CD14-positive monocyte (primary cell): ENCODE measurements at regions not wholly inside any gene's neighbourhood (a gene's known extent, or its start where the extent isn't known, plus 50 kb on each side); places are given as distances from the start of the nearest gene placed in this dataset.

ENCODE experiments used
- DNase-seq, 3 donors: peaks; one replicate each; pipeline ENCODE4 v3.0.0-alpha.2; 2011 to 2022
- H2AFZ ChIP-seq: 2 replicates; pipeline ENCODE4 v1.6.0; 2012; ENCODE audit warnings: mild to moderate bottlenecking, low read depth, low read length, inconsistent platforms; ENCODE audit not compliant: insufficient read depth, poor library complexity, severe bottlenecking
- H3K27ac ChIP-seq, 2 donors: 1 replicate in 1 of 2; 2 replicates in 1 of 2; pipeline ENCODE4 v1.5.1; 2012 to 2013; ENCODE audit warnings: low read length in 2 of 2, control low read depth in 1 of 2, inconsistent platforms in 1 of 2, low read depth in 1 of 2, mild to moderate bottlenecking in 1 of 2
- H3K27me3 ChIP-seq, 2 donors: one replicate each; pipeline versions ENCODE4 v1.6.0 to v1.6.1; 2011 to 2013; ENCODE audit warnings: low read length in 2 of 2; ENCODE audit not compliant: control insufficient read depth in 2 of 2, insufficient read depth in 2 of 2
- H3K36me3 ChIP-seq, 2 donors: replicated peaks in 1 of 2; 1 replicate in 1 of 2; 2 replicates in 1 of 2; pipeline versions ENCODE4 v1.5.1 to v1.6.1; 2012 to 2013; ENCODE audit warnings: low read length in 2 of 2, control low read depth in 1 of 2, inconsistent platforms in 1 of 2, mild to moderate bottlenecking in 1 of 2; ENCODE audit not compliant: insufficient read depth in 2 of 2, control insufficient read depth in 1 of 2
- H3K4me1 ChIP-seq, 2 donors: 1 replicate in 1 of 2; 2 replicates in 1 of 2; pipeline versions ENCODE4 v1.5.1 to v1.6.1; 2012 to 2013; ENCODE audit warnings: low read length in 2 of 2, control low read depth in 1 of 2, inconsistent platforms in 1 of 2, mild to moderate bottlenecking in 1 of 2, moderate library complexity in 1 of 2; ENCODE audit not compliant: insufficient read depth in 2 of 2, control insufficient read depth in 1 of 2
- H3K4me2 ChIP-seq: replicated peaks from 2 replicates; pipeline ENCODE3; 2012; ENCODE audit warnings: low read length, moderate library complexity, mild to moderate bottlenecking; ENCODE audit not compliant: poor library complexity, severe bottlenecking; ENCODE audit errors: extremely low read depth
- H3K4me3 ChIP-seq, 3 experiments: fragments of 200-600 bp in 1 of 3; sonication (generic) in 1 of 3; replicated peaks in 1 of 3; 1 replicate in 2 of 3; 2 replicates in 1 of 3; pipeline ENCODE4 v1.5.1; 2011 to 2013; ENCODE audit warnings: low read length in 3 of 3, mild to moderate bottlenecking in 3 of 3, control low read depth in 2 of 3, low read depth in 2 of 3, inconsistent platforms in 1 of 3, moderate library complexity in 1 of 3
- H3K79me2 ChIP-seq: 2 replicates; pipeline ENCODE4 v1.6.0; 2012; ENCODE audit warnings: mild to moderate bottlenecking, control low read depth, inconsistent platforms, low read length, moderate library complexity; ENCODE audit not compliant: insufficient read depth
- H3K9ac ChIP-seq: 2 replicates; pipeline ENCODE4 v1.6.0; 2017; ENCODE audit warnings: low read length, mild to moderate bottlenecking; ENCODE audit not compliant: insufficient read depth, poor library complexity, severe bottlenecking
- H3K9me3 ChIP-seq, 2 donors: replicated peaks in 1 of 2; 1 replicate in 1 of 2; 2 replicates in 1 of 2; pipeline versions ENCODE4 v1.5.1 to v1.6.1; 2012 to 2013; ENCODE audit warnings: low read length in 2 of 2, control low read depth in 1 of 2; ENCODE audit not compliant: control insufficient read depth in 1 of 2, insufficient read depth in 1 of 2
- H4K20me1 ChIP-seq: 2 replicates; pipeline ENCODE4 v1.6.0; 2012; ENCODE audit warnings: mild to moderate bottlenecking, low read length, control low read depth, moderate library complexity; ENCODE audit not compliant: insufficient read depth
- H3K27ac Mint-ChIP-seq, 7 donors: one replicate each; pipeline ENCODE4 v1.8.0; 2020; ENCODE audit warnings: mild to moderate bottlenecking in 7 of 7, mixed read lengths in 7 of 7, moderate library complexity in 6 of 7, inconsistent platforms in 2 of 7
- H3K27me3 Mint-ChIP-seq, 3 donors: one replicate each; pipeline ENCODE4 v1.8.0; 2021 to 2022; ENCODE audit warnings: low read depth in 3 of 3, mild to moderate bottlenecking in 3 of 3, mixed read lengths in 3 of 3, moderate library complexity in 3 of 3, inconsistent platforms in 1 of 3
- H3K36me3 Mint-ChIP-seq, 2 donors: one replicate each; pipeline ENCODE4 v1.8.0; 2020; ENCODE audit warnings: mixed read lengths in 2 of 2, inconsistent platforms in 1 of 2, mild to moderate bottlenecking in 1 of 2
- H3K4me1 Mint-ChIP-seq: one replicate; pipeline ENCODE4 v1.8.0; 2020; ENCODE audit warnings: mild to moderate bottlenecking, mixed read lengths
- H3K4me3 Mint-ChIP-seq, 2 donors: one replicate each; pipeline ENCODE4 v1.8.0; 2020; ENCODE audit warnings: mild to moderate bottlenecking in 2 of 2, mixed read lengths in 2 of 2, moderate library complexity in 1 of 2
- H3K9me3 Mint-ChIP-seq, 7 donors: one replicate each; pipeline ENCODE4 v1.8.0; 2020 to 2022; ENCODE audit warnings: mixed read lengths in 7 of 7, mild to moderate bottlenecking in 6 of 7, moderate library complexity in 6 of 7, inconsistent platforms in 2 of 7
- WGBS: methylation state at CpG from one replicate; pipeline ENCODE4 v1.1.5; 2013; ENCODE audit warnings: missing lambda C conversion rate; ENCODE audit not compliant: insufficient coverage; 5-methylcytosine and 5-hydroxymethylcytosine counted together
- intact Hi-C, 2 donors: fragments of 100-400 bp; cut with micrococcal nuclease; formaldehyde crosslinking; loops; one replicate each; pipeline versions ENCODE4 v1.15.0 to v1.15.1; 2023
- TF ChIP-seq, protein P1 (sequence below): fragments of 200-600 bp; IDR thresholded peaks from one replicate; pipeline ENCODE4 v1.8.0; 2022; ENCODE audit warnings: antibody characterized with exemption, mild to moderate bottlenecking

- no peak overlapping the region for H3K4me2 ChIP-seq
- TF ChIP-seq, protein P1, sequence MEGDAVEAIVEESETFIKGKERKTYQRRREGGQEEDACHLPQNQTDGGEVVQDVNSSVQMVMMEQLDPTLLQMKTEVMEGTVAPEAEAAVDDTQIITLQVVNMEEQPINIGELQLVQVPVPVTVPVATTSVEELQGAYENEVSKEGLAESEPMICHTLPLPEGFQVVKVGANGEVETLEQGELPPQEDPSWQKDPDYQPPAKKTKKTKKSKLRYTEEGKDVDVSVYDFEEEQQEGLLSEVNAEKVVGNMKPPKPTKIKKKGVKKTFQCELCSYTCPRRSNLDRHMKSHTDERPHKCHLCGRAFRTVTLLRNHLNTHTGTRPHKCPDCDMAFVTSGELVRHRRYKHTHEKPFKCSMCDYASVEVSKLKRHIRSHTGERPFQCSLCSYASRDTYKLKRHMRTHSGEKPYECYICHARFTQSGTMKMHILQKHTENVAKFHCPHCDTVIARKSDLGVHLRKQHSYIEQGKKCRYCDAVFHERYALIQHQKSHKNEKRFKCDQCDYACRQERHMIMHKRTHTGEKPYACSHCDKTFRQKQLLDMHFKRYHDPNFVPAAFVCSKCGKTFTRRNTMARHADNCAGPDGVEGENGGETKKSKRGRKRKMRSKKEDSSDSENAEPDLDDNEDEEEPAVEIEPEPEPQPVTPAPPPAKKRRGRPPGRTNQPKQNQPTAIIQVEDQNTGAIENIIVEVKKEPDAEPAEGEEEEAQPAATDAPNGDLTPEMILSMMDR: no peak
- no peak overlapping the region for H2AFZ ChIP-seq
- no peaks in the 10 kb centered on the region for H4K20me1 ChIP-seq
- Mint-ChIP-seq H3K4me3 (no peak overlapping the region), H3K36me3 (no peaks in the 10 kb centered on the region), H3K27ac (no peak overlapping the region), H3K27me3 (no peaks in the 10 kb centered on the region), H3K9me3 (peaks cover 0 to 6% (median 0%) of the 10 kb centered on the region in 7 donors), H3K4me1 (no peaks in the 10 kb centered on the region)
- H3K79me2 ChIP-seq: no peaks in the 10 kb centered on the region
- H3K4me1 ChIP-seq: no peaks in the 10 kb centered on the region
- no peaks in the 10 kb centered on the region for H3K36me3 ChIP-seq
- no peaks in the 10 kb centered on the region for H3K27me3 ChIP-seq
- DNase-seq: no peak
- intact Hi-C loops: no loop called here
- no peak overlapping the region for H3K4me3 ChIP-seq
- no peak overlapping the region for H3K9ac ChIP-seq
- no peak overlapping the region for H3K27ac ChIP-seq
- no peaks in the 10 kb centered on the region for H3K9me3 ChIP-seq
- no CpG with 5 or more reads among the region's 3 CpGs for WGBS
Observed at GRCh38 chr2:39933196-39933595, 154.1 kb upstream of the THUMPD2 start.

DNA sequence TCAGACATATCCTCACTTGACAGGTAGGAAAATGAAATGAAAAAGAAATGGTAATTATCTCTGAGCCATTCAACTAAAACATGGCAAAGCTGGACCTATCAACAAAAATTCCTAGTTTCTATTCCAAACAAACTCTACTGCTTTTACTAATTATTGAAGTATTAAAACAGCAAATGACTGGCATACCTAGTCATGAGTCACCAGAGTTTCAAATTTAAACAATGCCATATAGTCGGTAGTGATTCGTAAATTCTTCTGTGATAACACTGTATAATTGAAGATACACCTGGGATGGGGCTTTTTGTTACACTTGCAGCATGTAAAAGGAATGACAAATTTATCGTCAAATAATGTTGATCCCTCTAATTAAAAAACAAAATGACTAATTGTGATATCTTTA is 153.1 kb upstream of the THUMPD2 start:
- Histone ChIP-seq H3K27me3 (no peaks in the 10 kb centered on the region), H3K9me3 (no peaks in the 10 kb centered on the region), H3K4me1 (no peaks in the 10 kb centered on the region), H3K4me2 (no peak overlapping the region), H4K20me1 (no peaks in the 10 kb centered on the region), H3K4me3 (no peak overlapping the region), H3K27ac (no peak overlapping the region), H2AFZ (no peak overlapping the region), H3K79me2 (no peaks in the 10 kb centered on the region), H3K36me3 (no peaks in the 10 kb centered on the region), H3K9ac (no peak overlapping the region)
- Mint-ChIP-seq H3K27ac (no peak overlapping the region), H3K36me3 (no peaks in the 10 kb centered on the region), H3K9me3 (peaks cover 0 to 6% (median 0%) of the 10 kb centered on the region in 7 donors), H3K27me3 (no peaks in the 10 kb centered on the region), H3K4me1 (no peaks in the 10 kb centered on the region), H3K4me3 (no peak overlapping the region)
- TF ChIP-seq, protein P1: no peak
- intact Hi-C loops: no loop called here
- no CpG with 5 or more reads among the region's 3 CpGs for WGBS
- DNase-seq: no peak
